ENCODE measurements at regions not wholly inside any gene's neighbourhood (a gene's known extent, or its start where the extent isn't known, plus 50 kb on each side); places are given as distances from the start of the nearest gene placed in this dataset.
"Not testable (repeated sequence)": the region's sequence is repeated elsewhere in the genome, so short reads cannot be mapped to it uniquely, and the experiment has no call there.

DNA sequence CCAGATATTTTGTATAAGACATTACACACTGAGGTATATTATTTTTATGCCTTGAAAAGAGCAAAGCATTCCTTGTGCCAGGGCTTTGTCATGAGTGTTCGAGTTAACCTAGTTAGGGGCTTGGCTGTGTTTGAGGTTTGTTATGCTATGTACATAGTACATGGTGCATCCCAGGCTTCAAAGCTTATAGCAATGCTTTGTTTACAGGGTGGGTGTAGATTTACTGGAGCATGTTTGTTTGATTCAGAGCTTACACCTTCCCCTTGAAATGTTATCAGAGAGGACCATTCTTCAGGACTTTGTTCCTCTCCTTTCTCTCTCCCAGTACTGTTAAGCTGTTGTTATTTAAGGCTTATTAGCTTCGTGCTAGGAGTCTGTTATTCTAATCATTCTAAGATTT lies 738.7 kb upstream of the LRRTM4 start:
- H2AK5ac ChIP-seq (ENCODE audit: low read length) = no peak overlapping the region
- H2BK15ac ChIP-seq (replicated peaks; ENCODE audit: low read depth) = no peak overlapping the region
- H3K56ac ChIP-seq (ENCODE audit: low read length) = no peak overlapping the region
- H3K4me1 ChIP-seq (ENCODE audit: control insufficient read depth, low read depth, low read length) = no peaks in the 10 kb centered on the region
- H3K4me3 ChIP-seq (ENCODE audit: low read length) = no peak overlapping the region
- H3K4me2 ChIP-seq (ENCODE audit: low read length) = no peak overlapping the region
- no peak overlapping the region for H3K18ac ChIP-seq (ENCODE audit: low read length)
- H2BK120ac ChIP-seq (ENCODE audit: low read depth, low read length) = no peak overlapping the region
- H3K4ac ChIP-seq (ENCODE audit: low read depth, low read length) = no peak overlapping the region
- no peak overlapping the region for H4K5ac ChIP-seq (ENCODE audit: low read length)
- H3K9ac ChIP-seq (ENCODE audit: low read length) = no peak overlapping the region
- H3K23ac ChIP-seq (ENCODE audit: low read length) = no peak overlapping the region
- no peak overlapping the region for H4K8ac ChIP-seq (ENCODE audit: low read depth, low read length)
- H2BK5ac ChIP-seq (ENCODE audit: low read length) = no peak overlapping the region
- H3K27ac ChIP-seq (ENCODE audit: low read depth, low read length) = no peak overlapping the region
- no peak for DNase-seq
- H3K79me1 ChIP-seq (ENCODE audit: low read length) = no peaks in the 10 kb centered on the region
- no CpG with 5 or more reads among the region's 2 CpGs for WGBS (ENCODE audit: extremely low coverage, insufficient coverage, low lambda C conversion rate)
- no peaks in the 10 kb centered on the region for H3K79me2 ChIP-seq (ENCODE audit: control insufficient read depth, insufficient read depth, low read length)
- no peaks in the 10 kb centered on the region for H3K27me3 ChIP-seq (ENCODE audit: insufficient read depth, low read length, poor library complexity)
- no peaks in the 10 kb centered on the region for H3K36me3 ChIP-seq (ENCODE audit: control insufficient read depth, insufficient read depth, low read length)

DNA sequence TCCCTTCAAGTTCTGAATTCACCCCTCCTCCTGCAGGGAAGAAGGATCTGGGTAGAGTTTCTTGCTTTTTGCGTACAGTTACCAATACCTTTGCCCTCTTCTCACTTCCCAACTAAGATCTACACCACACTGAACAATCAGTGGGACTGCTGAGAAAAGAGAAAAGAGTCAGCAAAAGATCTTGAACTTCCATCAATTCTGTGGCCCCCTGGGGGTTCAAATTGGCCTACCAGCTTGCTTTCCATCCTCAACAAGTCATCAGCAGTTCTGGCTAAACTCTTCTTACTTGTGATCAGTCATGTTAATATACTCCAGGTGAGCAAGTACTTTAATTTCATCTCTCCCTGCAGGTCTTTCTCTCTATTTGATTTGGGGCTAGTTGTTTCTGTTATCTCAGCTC lies 739.3 kb upstream of the LRRTM4 start:
- Histone ChIP-seq H3K23ac (ENCODE audit: low read length) (no peak overlapping the region), H2BK5ac (ENCODE audit: low read length) (no peak overlapping the region), H2AK5ac (ENCODE audit: low read length) (no peak overlapping the region), H3K18ac (ENCODE audit: low read length) (no peak overlapping the region), H3K4me1 (ENCODE audit: control insufficient read depth, low read depth, low read length) (no peaks in the 10 kb centered on the region), H3K79me1 (ENCODE audit: low read length) (no peaks in the 10 kb centered on the region), H3K27ac (ENCODE audit: low read depth, low read length) (no peak overlapping the region), H3K4ac (ENCODE audit: low read depth, low read length) (no peak overlapping the region), H2BK120ac (ENCODE audit: low read depth, low read length) (no peak overlapping the region), H3K9ac (ENCODE audit: low read length) (no peak overlapping the region), H3K27me3 (ENCODE audit: insufficient read depth, low read length, poor library complexity) (no peaks in the 10 kb centered on the region), H4K8ac (ENCODE audit: low read depth, low read length) (no peak overlapping the region), H3K79me2 (ENCODE audit: control insufficient read depth, insufficient read depth, low read length) (no peaks in the 10 kb centered on the region), H3K36me3 (ENCODE audit: control insufficient read depth, insufficient read depth, low read length) (no peaks in the 10 kb centered on the region), H2BK15ac (replicated peaks; ENCODE audit: low read depth) (no peak overlapping the region), H3K4me3 (ENCODE audit: low read length) (no peak overlapping the region), H4K5ac (ENCODE audit: low read length) (no peak overlapping the region), H3K56ac (ENCODE audit: low read length) (no peak overlapping the region), H3K4me2 (ENCODE audit: low read length) (no peak overlapping the region)
- no CpG with 5 or more reads among the region's 1 CpG for WGBS (ENCODE audit: extremely low coverage, insufficient coverage, low lambda C conversion rate)
- peak; percentile 4 for DNase-seq

DNA sequence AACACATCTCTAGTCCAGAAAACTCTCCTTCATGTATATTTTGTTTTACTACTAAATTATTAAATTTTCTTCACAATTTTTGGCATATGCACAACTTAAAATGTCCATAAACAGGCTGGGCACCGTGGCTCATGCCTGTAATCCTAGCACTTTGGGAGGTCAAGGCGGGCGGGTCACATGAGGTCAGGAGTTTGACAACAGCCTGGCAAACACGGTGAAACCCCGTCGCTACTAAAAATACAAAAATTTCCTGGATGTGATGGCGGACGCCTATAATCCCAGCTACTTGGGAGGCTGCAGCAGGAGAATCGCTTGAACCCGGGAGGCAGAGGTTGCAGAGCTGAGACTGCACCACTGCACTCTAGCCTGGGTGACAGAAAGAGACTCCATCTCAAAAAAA lies 739.9 kb upstream of the LRRTM4 start:
- not testable (repeated sequence) for H3K56ac ChIP-seq (ENCODE audit: low read length); H3K4me1 ChIP-seq (ENCODE audit: control insufficient read depth, low read depth, low read length); H3K4me2 ChIP-seq (ENCODE audit: low read length); H3K79me1 ChIP-seq (ENCODE audit: low read length); H2BK5ac ChIP-seq (ENCODE audit: low read length); H3K9ac ChIP-seq (ENCODE audit: low read length); H3K36me3 ChIP-seq (ENCODE audit: control insufficient read depth, insufficient read depth, low read length); H3K27ac ChIP-seq (ENCODE audit: low read depth, low read length); H3K18ac ChIP-seq (ENCODE audit: low read length); H3K4me3 ChIP-seq (ENCODE audit: low read length); H4K5ac ChIP-seq (ENCODE audit: low read length); H3K4ac ChIP-seq (ENCODE audit: low read depth, low read length); H4K8ac ChIP-seq (ENCODE audit: low read depth, low read length); H2AK5ac ChIP-seq (ENCODE audit: low read length); H3K79me2 ChIP-seq (ENCODE audit: control insufficient read depth, insufficient read depth, low read length); H3K23ac ChIP-seq (ENCODE audit: low read length); H2BK120ac ChIP-seq (ENCODE audit: low read depth, low read length); H3K27me3 ChIP-seq (ENCODE audit: insufficient read depth, low read length, poor library complexity); H2BK15ac ChIP-seq (replicated peaks; ENCODE audit: low read depth); DNase-seq
- WGBS (ENCODE audit: extremely low coverage, insufficient coverage, low lambda C conversion rate) = no CpG with 5 or more reads among the region's 10 CpGs

- no peak overlapping the region for H4K5ac ChIP-seq (ENCODE audit: low read length)
- H3K4me1 ChIP-seq (ENCODE audit: control insufficient read depth, low read depth, low read length) = no peaks in the 10 kb centered on the region
- no peaks in the 10 kb centered on the region for H3K36me3 ChIP-seq (ENCODE audit: control insufficient read depth, insufficient read depth, low read length)
- no peaks in the 10 kb centered on the region for H3K27me3 ChIP-seq (ENCODE audit: insufficient read depth, low read length, poor library complexity)
- H4K8ac ChIP-seq (ENCODE audit: low read depth, low read length) = no peak overlapping the region
- H2AK5ac ChIP-seq (ENCODE audit: low read length) = no peak overlapping the region
- H3K18ac ChIP-seq (ENCODE audit: low read length) = no peak overlapping the region
- H2BK5ac ChIP-seq (ENCODE audit: low read length) = no peak overlapping the region
- H3K9ac ChIP-seq (ENCODE audit: low read length) = no peak overlapping the region
- H2BK15ac ChIP-seq (replicated peaks; ENCODE audit: low read depth) = no peak overlapping the region
- H3K4me3 ChIP-seq (ENCODE audit: low read length) = no peak overlapping the region
- no peak overlapping the region for H3K4me2 ChIP-seq (ENCODE audit: low read length)
- no peaks in the 10 kb centered on the region for H3K79me2 ChIP-seq (ENCODE audit: control insufficient read depth, insufficient read depth, low read length)
- no peak for DNase-seq
- no peak overlapping the region for H3K27ac ChIP-seq (ENCODE audit: low read depth, low read length)
- no peaks in the 10 kb centered on the region for H3K79me1 ChIP-seq (ENCODE audit: low read length)
- H3K56ac ChIP-seq (ENCODE audit: low read length) = no peak overlapping the region
- no peak overlapping the region for H3K23ac ChIP-seq (ENCODE audit: low read length)
- no peak overlapping the region for H2BK120ac ChIP-seq (ENCODE audit: low read depth, low read length)
- H3K4ac ChIP-seq (ENCODE audit: low read depth, low read length) = no peak overlapping the region
- no CpG with 5 or more reads among the region's 2 CpGs for WGBS (ENCODE audit: extremely low coverage, insufficient coverage, low lambda C conversion rate)
Observed at GRCh38 chr2:78262713-78263375, 740.7 kb upstream of the LRRTM4 start.

DNA sequence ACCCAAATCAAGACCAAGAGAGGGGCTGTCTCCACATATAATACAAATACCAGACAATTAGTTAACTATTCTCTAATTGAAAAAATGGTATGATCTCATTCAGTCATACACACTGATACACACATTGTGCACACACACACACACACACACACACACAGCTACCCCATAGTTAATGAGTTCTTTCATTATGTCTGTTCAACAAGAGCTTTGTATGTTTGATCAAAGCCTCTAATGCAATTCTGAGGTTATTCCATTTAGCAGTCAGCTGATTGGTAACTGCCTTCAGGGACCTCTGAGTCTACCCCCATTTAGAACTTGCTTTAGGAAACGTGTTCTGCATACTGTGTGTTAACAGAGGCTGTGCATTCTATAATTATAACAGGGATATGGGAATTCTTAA lies 741.4 kb upstream of the LRRTM4 start:
- Histone ChIP-seq H3K27me3 (ENCODE audit: insufficient read depth, low read length, poor library complexity) (no peaks in the 10 kb centered on the region), H3K4ac (ENCODE audit: low read depth, low read length) (no peak overlapping the region), H3K27ac (ENCODE audit: low read depth, low read length) (no peak overlapping the region), H3K79me1 (ENCODE audit: low read length) (no peaks in the 10 kb centered on the region), H3K4me3 (ENCODE audit: low read length) (no peak overlapping the region), H2BK15ac (replicated peaks; ENCODE audit: low read depth) (no peak overlapping the region), H2BK5ac (ENCODE audit: low read length) (no peak overlapping the region), H2BK120ac (ENCODE audit: low read depth, low read length) (no peak overlapping the region), H3K4me2 (ENCODE audit: low read length) (no peak overlapping the region), H3K36me3 (ENCODE audit: control insufficient read depth, insufficient read depth, low read length) (no peaks in the 10 kb centered on the region), H3K4me1 (ENCODE audit: control insufficient read depth, low read depth, low read length) (no peaks in the 10 kb centered on the region), H4K5ac (ENCODE audit: low read length) (no peak overlapping the region), H4K8ac (ENCODE audit: low read depth, low read length) (no peak overlapping the region), H3K18ac (ENCODE audit: low read length) (no peak overlapping the region), H3K56ac (ENCODE audit: low read length) (no peak overlapping the region), H2AK5ac (ENCODE audit: low read length) (no peak overlapping the region), H3K23ac (ENCODE audit: low read length) (no peak overlapping the region), H3K79me2 (ENCODE audit: control insufficient read depth, insufficient read depth, low read length) (no peaks in the 10 kb centered on the region), H3K9ac (ENCODE audit: low read length) (no peak overlapping the region)
- WGBS (ENCODE audit: extremely low coverage, insufficient coverage, low lambda C conversion rate) = no CpG with 5 or more reads among the region's 1 CpG
- DNase-seq = no peak

GRCh38 chr2:78264130-78264529 lies 742.0 kb upstream of the LRRTM4 start:
- Histone ChIP-seq H3K56ac (ENCODE audit: low read length) (no peak overlapping the region), H3K79me1 (ENCODE audit: low read length) (no peaks in the 10 kb centered on the region), H4K8ac (ENCODE audit: low read depth, low read length) (no peak overlapping the region), H3K27ac (ENCODE audit: low read depth, low read length) (no peak overlapping the region), H4K5ac (ENCODE audit: low read length) (no peak overlapping the region), H3K79me2 (ENCODE audit: control insufficient read depth, insufficient read depth, low read length) (no peaks in the 10 kb centered on the region), H3K4me3 (ENCODE audit: low read length) (no peak overlapping the region), H3K9ac (ENCODE audit: low read length) (no peak overlapping the region), H2BK15ac (replicated peaks; ENCODE audit: low read depth) (no peak overlapping the region), H3K4me2 (ENCODE audit: low read length) (no peak overlapping the region), H3K23ac (ENCODE audit: low read length) (no peak overlapping the region), H2BK120ac (ENCODE audit: low read depth, low read length) (no peak overlapping the region), H3K18ac (ENCODE audit: low read length) (no peak overlapping the region), H3K27me3 (ENCODE audit: insufficient read depth, low read length, poor library complexity) (no peaks in the 10 kb centered on the region), H2AK5ac (ENCODE audit: low read length) (no peak overlapping the region), H2BK5ac (ENCODE audit: low read length) (no peak overlapping the region), H3K4me1 (ENCODE audit: control insufficient read depth, low read depth, low read length) (no peaks in the 10 kb centered on the region), H3K36me3 (ENCODE audit: control insufficient read depth, insufficient read depth, low read length) (no peaks in the 10 kb centered on the region), H3K4ac (ENCODE audit: low read depth, low read length) (no peak overlapping the region)
- WGBS (ENCODE audit: extremely low coverage, insufficient coverage, low lambda C conversion rate) = no CpG with 5 or more reads among the region's 2 CpGs
- no peak for DNase-seq
